ENCODE measurements at regions not wholly inside any gene's neighbourhood (a gene's known extent, or its start where the extent isn't known, plus 50 kb on each side); places are given as distances from the start of the nearest gene placed in this dataset.
"Not testable (repeated sequence)": the region's sequence is repeated elsewhere in the genome, so short reads cannot be mapped to it uniquely, and the experiment has no call there.

- not testable (repeated sequence) for H3K27me3 ChIP-seq (ENCODE audit: control insufficient read depth, insufficient read depth, low read length); H3K36me3 ChIP-seq (ENCODE audit: control insufficient read depth, insufficient read depth, low read length); DNase-seq (ENCODE audit: low read depth); H3K4me3 ChIP-seq (ENCODE audit: low read depth, low read length)
- TF ChIP-seq, protein P1, sequence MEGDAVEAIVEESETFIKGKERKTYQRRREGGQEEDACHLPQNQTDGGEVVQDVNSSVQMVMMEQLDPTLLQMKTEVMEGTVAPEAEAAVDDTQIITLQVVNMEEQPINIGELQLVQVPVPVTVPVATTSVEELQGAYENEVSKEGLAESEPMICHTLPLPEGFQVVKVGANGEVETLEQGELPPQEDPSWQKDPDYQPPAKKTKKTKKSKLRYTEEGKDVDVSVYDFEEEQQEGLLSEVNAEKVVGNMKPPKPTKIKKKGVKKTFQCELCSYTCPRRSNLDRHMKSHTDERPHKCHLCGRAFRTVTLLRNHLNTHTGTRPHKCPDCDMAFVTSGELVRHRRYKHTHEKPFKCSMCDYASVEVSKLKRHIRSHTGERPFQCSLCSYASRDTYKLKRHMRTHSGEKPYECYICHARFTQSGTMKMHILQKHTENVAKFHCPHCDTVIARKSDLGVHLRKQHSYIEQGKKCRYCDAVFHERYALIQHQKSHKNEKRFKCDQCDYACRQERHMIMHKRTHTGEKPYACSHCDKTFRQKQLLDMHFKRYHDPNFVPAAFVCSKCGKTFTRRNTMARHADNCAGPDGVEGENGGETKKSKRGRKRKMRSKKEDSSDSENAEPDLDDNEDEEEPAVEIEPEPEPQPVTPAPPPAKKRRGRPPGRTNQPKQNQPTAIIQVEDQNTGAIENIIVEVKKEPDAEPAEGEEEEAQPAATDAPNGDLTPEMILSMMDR (IDR thresholded peaks at IDR 0.05; ENCODE audit: insufficient read depth, low read length, poor library complexity, severe bottlenecking), result peak; percentile 37
These were observed 96.4 kb upstream of the WSB1 start for GRCh38 chr17:27197505-27197904.

DNA sequence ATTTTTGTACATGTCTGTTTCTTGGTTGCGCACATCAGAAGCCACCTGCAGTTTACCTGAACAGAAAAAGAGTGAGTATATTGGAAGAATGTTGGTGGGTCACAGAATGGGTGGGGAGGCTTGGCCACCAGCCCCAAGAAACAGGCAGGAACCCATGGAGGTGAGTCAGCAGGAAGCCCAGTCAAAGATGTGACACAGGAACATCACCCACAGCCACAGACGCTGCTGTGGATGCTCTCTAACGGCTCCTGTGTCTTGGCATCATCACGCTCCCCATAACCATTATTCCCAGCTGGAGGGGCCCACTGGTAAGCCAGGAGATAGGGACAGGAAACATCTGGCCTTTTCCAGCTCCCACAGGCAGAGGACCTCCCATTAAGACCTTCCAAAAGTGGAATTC, 94.0 kb upstream of the WSB1 start:
- no peaks in the 10 kb centered on the region for H3K36me3 ChIP-seq (ENCODE audit: control insufficient read depth, insufficient read depth, low read length)
- no peaks in the 10 kb centered on the region for H3K27me3 ChIP-seq (ENCODE audit: control insufficient read depth, insufficient read depth, low read length)
- TF ChIP-seq, protein P1 (IDR thresholded peaks at IDR 0.05; ENCODE audit: insufficient read depth, low read length, poor library complexity, severe bottlenecking), result no peak
- no peak overlapping the region for H3K4me3 ChIP-seq (ENCODE audit: low read depth, low read length)
- DNase-seq (ENCODE audit: low read depth), result no peak

DNA sequence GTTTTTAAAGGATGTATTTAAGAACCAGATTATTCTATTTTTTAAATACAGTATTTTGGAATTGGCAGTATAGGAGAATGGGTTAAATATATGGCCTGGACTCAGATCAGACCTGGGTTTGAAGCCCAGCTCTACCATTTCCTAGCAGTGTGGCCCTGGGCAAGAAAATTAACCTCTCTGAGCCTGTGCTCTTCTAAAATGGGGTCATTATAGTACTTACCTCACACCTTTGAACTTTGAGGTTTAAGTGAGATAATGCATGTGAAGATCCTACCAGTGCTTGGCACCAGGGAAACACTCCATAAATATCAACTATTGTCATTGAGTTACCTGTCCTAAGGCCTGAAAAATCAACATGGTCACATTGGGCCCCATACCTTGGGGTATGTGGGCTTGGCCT, 93.4 kb upstream of the WSB1 start:
- TF ChIP-seq, protein P1 (IDR thresholded peaks at IDR 0.05; ENCODE audit: insufficient read depth, low read length, poor library complexity, severe bottlenecking), result no peak
- no peak overlapping the region for H3K4me3 ChIP-seq (ENCODE audit: low read depth, low read length)
- no peaks in the 10 kb centered on the region for H3K36me3 ChIP-seq (ENCODE audit: control insufficient read depth, insufficient read depth, low read length)
- DNase-seq (ENCODE audit: low read depth), result no peak
- no peaks in the 10 kb centered on the region for H3K27me3 ChIP-seq (ENCODE audit: control insufficient read depth, insufficient read depth, low read length)

GRCh38 chr17:27203241-27203640, 90.7 kb upstream of the WSB1 start:
- TF ChIP-seq, protein P1 (IDR thresholded peaks at IDR 0.05; ENCODE audit: insufficient read depth, low read length, poor library complexity, severe bottlenecking), result no peak
- Histone ChIP-seq H3K4me3 (ENCODE audit: low read depth, low read length) (no peak overlapping the region), H3K36me3 (ENCODE audit: control insufficient read depth, insufficient read depth, low read length) (no peaks in the 10 kb centered on the region), H3K27me3 (ENCODE audit: control insufficient read depth, insufficient read depth, low read length) (no peaks in the 10 kb centered on the region)
- no peak for DNase-seq (ENCODE audit: low read depth)

GRCh38 chr17:27206447-27206846, 87.5 kb upstream of the WSB1 start:
- H3K4me3 ChIP-seq (ENCODE audit: low read depth, low read length), result no peak overlapping the region
- no peaks in the 10 kb centered on the region for H3K27me3 ChIP-seq (ENCODE audit: control insufficient read depth, insufficient read depth, low read length)
- H3K36me3 ChIP-seq (ENCODE audit: control insufficient read depth, insufficient read depth, low read length), result no peaks in the 10 kb centered on the region
- DNase-seq (ENCODE audit: low read depth), result no peak
- TF ChIP-seq, protein P1 (IDR thresholded peaks at IDR 0.05; ENCODE audit: insufficient read depth, low read length, poor library complexity, severe bottlenecking), result peak; percentile 15

- Histone ChIP-seq H3K4me3 (ENCODE audit: low read depth, low read length) (no peak overlapping the region), H3K27me3 (ENCODE audit: control insufficient read depth, insufficient read depth, low read length) (no peaks in the 10 kb centered on the region), H3K36me3 (ENCODE audit: control insufficient read depth, insufficient read depth, low read length) (no peaks in the 10 kb centered on the region)
- no peak for DNase-seq (ENCODE audit: low read depth)
- TF ChIP-seq, protein P1 (IDR thresholded peaks at IDR 0.05; ENCODE audit: insufficient read depth, low read length, poor library complexity, severe bottlenecking), result no peak
These were observed 86.8 kb upstream of the WSB1 start for GRCh38 chr17:27207073-27207513.

DNA sequence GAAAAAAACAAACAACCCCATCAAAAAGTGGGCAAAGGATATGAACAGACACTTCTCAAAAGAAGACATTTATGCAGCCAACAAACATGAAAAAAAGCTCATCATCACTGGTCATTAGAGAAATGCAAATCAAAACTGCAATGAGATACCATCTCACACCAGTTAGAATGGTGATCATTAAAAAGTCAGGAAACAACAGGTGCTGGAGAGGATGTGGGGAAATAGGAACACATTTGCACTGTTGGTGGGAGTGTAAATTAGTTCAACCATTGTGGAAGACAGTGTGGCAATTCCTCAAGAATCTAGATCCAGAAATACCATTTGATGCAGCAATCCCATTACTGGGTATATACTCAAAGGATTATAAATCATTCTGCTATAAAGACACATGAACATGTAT, 85.5 kb upstream of the WSB1 start:
- H3K36me3 ChIP-seq (ENCODE audit: control insufficient read depth, insufficient read depth, low read length); H3K27me3 ChIP-seq (ENCODE audit: control insufficient read depth, insufficient read depth, low read length); DNase-seq (ENCODE audit: low read depth); H3K4me3 ChIP-seq (ENCODE audit: low read depth, low read length): not testable (repeated sequence)

All from kidney epithelial cell (primary cell).